ENCODE measurements at regions not wholly inside any gene's neighbourhood (a gene's known extent, or its start where the extent isn't known, plus 50 kb on each side); places are given as distances from the start of the nearest gene placed in this dataset.

GRCh38 chr2:172260336-172260735 lies 157.6 kb upstream of the DLX2 start:
- WGBS (ENCODE audit: insufficient coverage): no CpG with 5 or more reads among the region's 8 CpGs
- TF ChIP-seq, protein P1, sequence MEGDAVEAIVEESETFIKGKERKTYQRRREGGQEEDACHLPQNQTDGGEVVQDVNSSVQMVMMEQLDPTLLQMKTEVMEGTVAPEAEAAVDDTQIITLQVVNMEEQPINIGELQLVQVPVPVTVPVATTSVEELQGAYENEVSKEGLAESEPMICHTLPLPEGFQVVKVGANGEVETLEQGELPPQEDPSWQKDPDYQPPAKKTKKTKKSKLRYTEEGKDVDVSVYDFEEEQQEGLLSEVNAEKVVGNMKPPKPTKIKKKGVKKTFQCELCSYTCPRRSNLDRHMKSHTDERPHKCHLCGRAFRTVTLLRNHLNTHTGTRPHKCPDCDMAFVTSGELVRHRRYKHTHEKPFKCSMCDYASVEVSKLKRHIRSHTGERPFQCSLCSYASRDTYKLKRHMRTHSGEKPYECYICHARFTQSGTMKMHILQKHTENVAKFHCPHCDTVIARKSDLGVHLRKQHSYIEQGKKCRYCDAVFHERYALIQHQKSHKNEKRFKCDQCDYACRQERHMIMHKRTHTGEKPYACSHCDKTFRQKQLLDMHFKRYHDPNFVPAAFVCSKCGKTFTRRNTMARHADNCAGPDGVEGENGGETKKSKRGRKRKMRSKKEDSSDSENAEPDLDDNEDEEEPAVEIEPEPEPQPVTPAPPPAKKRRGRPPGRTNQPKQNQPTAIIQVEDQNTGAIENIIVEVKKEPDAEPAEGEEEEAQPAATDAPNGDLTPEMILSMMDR (IDR thresholded peaks at IDR 0.05): no peak
- no peaks in the 10 kb centered on the region for H3K79me2 ChIP-seq (ENCODE audit: insufficient read depth, low read length)
- Mint-ChIP-seq H3K4me1 (no peaks in the 10 kb centered on the region), H3K4me3 (no peak overlapping the region), H3K36me3 (no peaks in the 10 kb centered on the region), H3K9me3 (peaks cover 0 to 3% (median 0%) of the 10 kb centered on the region in 7 donors), H3K27me3 (ENCODE audit: low read depth in 3 of 3) (peaks cover 1 to 5% (median 1%) of the 10 kb centered on the region in 3 donors), H3K27ac (no peak overlapping the region)
- intact Hi-C loops (cut with micrococcal nuclease): no loop called here
- no peaks in the 10 kb centered on the region for H3K4me1 ChIP-seq (ENCODE audit: control insufficient read depth in 1 of 2, insufficient read depth in 2 of 2, low read length in 2 of 2)
- H3K27ac ChIP-seq (ENCODE audit: low read depth in 1 of 2, low read length in 2 of 2): no peak overlapping the region
- no peaks in the 10 kb centered on the region for H4K20me1 ChIP-seq (ENCODE audit: insufficient read depth, low read length)
- no peak overlapping the region for H3K4me3 ChIP-seq (replicated peaks in 1 of 3; ENCODE audit: low read depth in 2 of 3, low read length in 3 of 3)
- no peak for DNase-seq
- no peak overlapping the region for H3K4me2 ChIP-seq (replicated peaks; ENCODE audit: extremely low read depth, low read length, poor library complexity, severe bottlenecking)
- no peak overlapping the region for H3K9ac ChIP-seq (ENCODE audit: insufficient read depth, low read length, poor library complexity, severe bottlenecking)
- H2AFZ ChIP-seq (ENCODE audit: insufficient read depth, low read depth, low read length, poor library complexity, severe bottlenecking): no peak overlapping the region
- no peaks in the 10 kb centered on the region for H3K36me3 ChIP-seq (replicated peaks in 1 of 2; ENCODE audit: control insufficient read depth in 1 of 2, insufficient read depth in 2 of 2, low read length in 2 of 2)
- H3K9me3 ChIP-seq (replicated peaks in 1 of 2; ENCODE audit: control insufficient read depth in 1 of 2, insufficient read depth in 1 of 2, low read length in 2 of 2): no peaks in the 10 kb centered on the region
- no peaks in the 10 kb centered on the region for H3K27me3 ChIP-seq (ENCODE audit: control insufficient read depth in 2 of 2, insufficient read depth in 2 of 2, low read length in 2 of 2)

- no peak for DNase-seq
- no peaks in the 10 kb centered on the region for H3K36me3 Mint-ChIP-seq
- no peaks in the 10 kb centered on the region for H3K4me1 ChIP-seq (ENCODE audit: control insufficient read depth in 1 of 2, insufficient read depth in 2 of 2, low read length in 2 of 2)
- no peak overlapping the region for H3K9ac ChIP-seq (ENCODE audit: insufficient read depth, low read length, poor library complexity, severe bottlenecking)
- H3K27me3 ChIP-seq (ENCODE audit: control insufficient read depth in 2 of 2, insufficient read depth in 2 of 2, low read length in 2 of 2): no peaks in the 10 kb centered on the region
- H3K27ac ChIP-seq (ENCODE audit: low read depth in 1 of 2, low read length in 2 of 2): no peak overlapping the region
- H3K79me2 ChIP-seq (ENCODE audit: insufficient read depth, low read length): no peaks in the 10 kb centered on the region
- no peaks in the 10 kb centered on the region for H3K4me1 Mint-ChIP-seq
- peaks cover 1 to 5% (median 1%) of the 10 kb centered on the region in 3 donors for H3K27me3 Mint-ChIP-seq (ENCODE audit: low read depth in 3 of 3)
- intact Hi-C loops (cut with micrococcal nuclease): no loop called here
- H3K4me3 ChIP-seq (replicated peaks in 1 of 3; ENCODE audit: low read depth in 2 of 3, low read length in 3 of 3): no peak overlapping the region
- TF ChIP-seq, protein P1 (IDR thresholded peaks at IDR 0.05): no peak
- H3K4me3 Mint-ChIP-seq: no peak overlapping the region
- H3K9me3 Mint-ChIP-seq: peaks cover 0 to 3% (median under 1%) of the 10 kb centered on the region in 7 donors
- no peaks in the 10 kb centered on the region for H3K36me3 ChIP-seq (replicated peaks in 1 of 2; ENCODE audit: control insufficient read depth in 1 of 2, insufficient read depth in 2 of 2, low read length in 2 of 2)
- H3K4me2 ChIP-seq (replicated peaks; ENCODE audit: extremely low read depth, low read length, poor library complexity, severe bottlenecking): no peak overlapping the region
- no CpG with 5 or more reads among the region's 1 CpG for WGBS (ENCODE audit: insufficient coverage)
- H3K9me3 ChIP-seq (replicated peaks in 1 of 2; ENCODE audit: control insufficient read depth in 1 of 2, insufficient read depth in 1 of 2, low read length in 2 of 2): no peaks in the 10 kb centered on the region
- H4K20me1 ChIP-seq (ENCODE audit: insufficient read depth, low read length): no peaks in the 10 kb centered on the region
- no peak overlapping the region for H2AFZ ChIP-seq (ENCODE audit: insufficient read depth, low read depth, low read length, poor library complexity, severe bottlenecking)
- no peak overlapping the region for H3K27ac Mint-ChIP-seq
Observed at GRCh38 chr2:172261292-172261691, 158.6 kb upstream of the DLX2 start.
